DND-41 (cell line): ENCODE measurements at regions not wholly inside any gene's neighbourhood (a gene's known extent, or its start where the extent isn't known, plus 50 kb on each side); places are given as distances from the start of the nearest gene placed in this dataset.

Experiments
- ATAC-seq: fragments of 200-7000 bp; cut with Tn5 transposase; 3 replicates; pipeline ENCODE4 v1.9.1; 2021; ENCODE audit warnings: low read depth; ENCODE audit not compliant: insufficient read depth
- DNase-seq: peaks from one replicate; pipeline ENCODE4 v3.0.0-alpha.2; 2020
- H2AFZ ChIP-seq: 2 replicates; pipeline ENCODE4 v1.6.0; 2012; ENCODE audit warnings: low read depth, low read length
- H3K27ac ChIP-seq: 2 replicates; pipeline ENCODE4 v1.5.1; 2012; ENCODE audit warnings: low read length, inconsistent platforms
- H3K27me3 ChIP-seq: fragments of 200-600 bp; sonication (generic); 2 replicates; pipeline ENCODE4 v1.6.0; 2012; ENCODE audit warnings: low read length, mild to moderate bottlenecking, inconsistent platforms; ENCODE audit not compliant: insufficient read depth, poor library complexity
- H3K36me3 ChIP-seq: 2 replicates; pipeline ENCODE4 v1.5.1; 2012; ENCODE audit warnings: low read length, inconsistent platforms; ENCODE audit not compliant: insufficient read depth
- H3K4me1 ChIP-seq: 2 replicates; pipeline ENCODE4 v1.5.1; 2012; ENCODE audit warnings: mild to moderate bottlenecking, low read length; ENCODE audit not compliant: insufficient read depth
- H3K4me2 ChIP-seq: 2 replicates; pipeline ENCODE4 v1.6.0; 2012; ENCODE audit warnings: mild to moderate bottlenecking, moderate library complexity, low read length, inconsistent platforms; ENCODE audit not compliant: insufficient read depth
- H3K4me3 ChIP-seq, 2 experiments: fragments of 200-600 bp in 1 of 2; shearing (Covaris generic) in 1 of 2; 2 replicates each; pipeline ENCODE4 v1.5.1; 2012 to 2016; ENCODE audit warnings: inconsistent platforms in 2 of 2, low read length in 2 of 2, mild to moderate bottlenecking in 2 of 2, low read depth in 1 of 2, moderate library complexity in 1 of 2
- H3K79me2 ChIP-seq: 2 replicates; pipeline ENCODE4 v1.6.0; 2012; ENCODE audit warnings: low read length, inconsistent platforms; ENCODE audit not compliant: insufficient read depth
- H3K9ac ChIP-seq: 2 replicates; pipeline ENCODE4 v1.6.0; 2012; ENCODE audit warnings: low read depth, mild to moderate bottlenecking, inconsistent platforms, low read length, moderate library complexity
- H3K9me3 ChIP-seq: 2 replicates; pipeline ENCODE4 v1.5.1; 2012; ENCODE audit warnings: low read length, moderate library complexity, mild to moderate bottlenecking, inconsistent platforms; ENCODE audit not compliant: insufficient read depth, severe bottlenecking
- H4K20me1 ChIP-seq: 2 replicates; pipeline ENCODE4 v1.6.0; 2012; ENCODE audit warnings: low read length; ENCODE audit not compliant: insufficient read depth
- EZH2 ChIP-seq: IDR thresholded peaks from 3 replicates; pipeline ENCODE4 v1.6.1; 2012; ENCODE audit warnings: borderline replicate concordance, low read depth, mild to moderate bottlenecking, moderate library complexity, low read length, inconsistent platforms; ENCODE audit not compliant: severe bottlenecking
- TF ChIP-seq, protein P1 (sequence below): IDR thresholded peaks from 2 replicates; pipeline ENCODE4 v1.5.1; 2012; ENCODE audit warnings: borderline replicate concordance, low read length, moderate library complexity, mild to moderate bottlenecking; ENCODE audit not compliant: poor library complexity, severe bottlenecking; ENCODE audit errors: extremely low read depth

DNA sequence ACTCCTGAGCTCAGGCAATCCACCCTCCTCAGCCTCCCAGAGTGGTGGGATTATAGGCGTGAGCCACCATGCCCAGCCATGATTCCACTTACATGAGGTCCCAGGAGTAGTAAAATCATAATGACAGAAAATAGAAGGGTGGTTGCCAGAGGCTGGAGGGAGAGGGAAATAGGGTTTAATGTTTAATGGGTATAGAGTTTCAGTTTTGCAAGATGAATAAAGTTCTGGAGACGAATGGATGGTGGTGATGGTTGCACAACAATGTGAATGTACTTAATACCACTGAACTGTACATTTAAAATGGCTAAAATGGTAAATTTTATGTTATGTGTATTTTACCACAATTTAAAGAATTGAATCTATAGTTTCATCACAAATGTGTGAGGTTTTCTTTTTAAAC, 146.5 kb upstream of the ABCA1 start:
- Histone ChIP-seq H3K9ac (no peak overlapping the region), H3K4me2 (no peak overlapping the region), H3K4me1 (no peaks in the 10 kb centered on the region), H3K4me3 (no peak overlapping the region), H3K27ac (no peak overlapping the region), H3K79me2 (no peaks in the 10 kb centered on the region), H3K9me3 (no peaks in the 10 kb centered on the region), H4K20me1 (no peaks in the 10 kb centered on the region), H3K27me3 (no peaks in the 10 kb centered on the region), H2AFZ (no peak overlapping the region), H3K36me3 (no peaks in the 10 kb centered on the region)
- DNase-seq (no peak), ATAC-seq (no peak)
- no peak for TF ChIP-seq EZH2
- TF ChIP-seq, protein P1, sequence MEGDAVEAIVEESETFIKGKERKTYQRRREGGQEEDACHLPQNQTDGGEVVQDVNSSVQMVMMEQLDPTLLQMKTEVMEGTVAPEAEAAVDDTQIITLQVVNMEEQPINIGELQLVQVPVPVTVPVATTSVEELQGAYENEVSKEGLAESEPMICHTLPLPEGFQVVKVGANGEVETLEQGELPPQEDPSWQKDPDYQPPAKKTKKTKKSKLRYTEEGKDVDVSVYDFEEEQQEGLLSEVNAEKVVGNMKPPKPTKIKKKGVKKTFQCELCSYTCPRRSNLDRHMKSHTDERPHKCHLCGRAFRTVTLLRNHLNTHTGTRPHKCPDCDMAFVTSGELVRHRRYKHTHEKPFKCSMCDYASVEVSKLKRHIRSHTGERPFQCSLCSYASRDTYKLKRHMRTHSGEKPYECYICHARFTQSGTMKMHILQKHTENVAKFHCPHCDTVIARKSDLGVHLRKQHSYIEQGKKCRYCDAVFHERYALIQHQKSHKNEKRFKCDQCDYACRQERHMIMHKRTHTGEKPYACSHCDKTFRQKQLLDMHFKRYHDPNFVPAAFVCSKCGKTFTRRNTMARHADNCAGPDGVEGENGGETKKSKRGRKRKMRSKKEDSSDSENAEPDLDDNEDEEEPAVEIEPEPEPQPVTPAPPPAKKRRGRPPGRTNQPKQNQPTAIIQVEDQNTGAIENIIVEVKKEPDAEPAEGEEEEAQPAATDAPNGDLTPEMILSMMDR: no peak

DNA sequence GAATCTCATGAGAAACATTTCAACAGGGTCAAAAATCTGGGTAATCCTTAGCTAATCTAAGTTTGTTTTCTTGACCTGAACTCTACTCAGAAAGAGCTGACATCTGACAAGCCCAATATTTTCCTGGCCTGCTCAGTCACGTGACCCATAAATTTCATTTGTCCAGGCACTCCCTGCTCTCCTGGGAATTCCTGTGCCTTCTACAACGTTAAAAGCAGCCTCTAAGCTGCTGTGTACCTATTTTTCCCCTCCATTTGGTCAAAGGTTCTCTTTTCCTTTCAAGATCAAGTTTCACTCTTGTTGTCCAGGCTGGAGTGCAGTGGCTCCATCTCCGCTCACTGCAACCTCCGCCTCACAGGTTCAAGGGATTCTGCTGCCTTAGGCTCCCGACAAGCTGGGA, 148.8 kb upstream of the ABCA1 start:
- H4K20me1 ChIP-seq: no peaks in the 10 kb centered on the region
- TF ChIP-seq, protein P1: no peak
- TF ChIP-seq EZH2: no peak

DNA sequence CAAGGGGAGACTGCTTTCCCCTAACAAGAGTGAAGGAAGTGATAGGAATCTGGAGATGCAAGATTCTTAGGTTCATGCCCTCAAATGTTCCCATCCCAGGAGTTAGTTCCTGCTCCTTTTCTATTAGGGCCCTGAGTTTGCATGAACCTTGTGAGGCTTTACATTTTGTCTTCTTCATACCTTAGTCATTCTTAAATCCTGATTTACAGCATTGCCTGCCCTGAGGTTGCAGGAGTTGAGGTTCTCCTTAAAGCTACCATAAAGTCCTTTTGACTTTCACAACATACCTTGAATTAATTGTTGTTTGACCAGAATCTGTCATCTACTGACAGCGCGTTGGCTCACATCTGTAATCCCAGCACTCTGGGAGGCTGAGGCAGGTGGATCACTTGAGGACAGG, 151.5 kb upstream of the ABCA1 start:
- ATAC-seq: no peak

More for the DNA sequence above, 148.8 kb upstream of the ABCA1 start:
- H3K4me3 ChIP-seq: no peak overlapping the region
- H3K4me1 ChIP-seq: no peaks in the 10 kb centered on the region
- no peak overlapping the region for H3K9ac ChIP-seq
- no peaks in the 10 kb centered on the region for H3K9me3 ChIP-seq
- ATAC-seq (no peak), DNase-seq (no peak)
- no peak overlapping the region for H3K4me2 ChIP-seq
- no peaks in the 10 kb centered on the region for H3K36me3 ChIP-seq
- H2AFZ ChIP-seq: no peak overlapping the region
- H3K79me2 ChIP-seq: no peaks in the 10 kb centered on the region
- H3K27ac ChIP-seq: no peak overlapping the region
- no peaks in the 10 kb centered on the region for H3K27me3 ChIP-seq

More for the DNA sequence above, 151.5 kb upstream of the ABCA1 start:
- no peak overlapping the region for H2AFZ ChIP-seq
- H3K79me2 ChIP-seq: no peaks in the 10 kb centered on the region
- H3K36me3 ChIP-seq: no peaks in the 10 kb centered on the region
- no peaks in the 10 kb centered on the region for H3K27me3 ChIP-seq
- no peak overlapping the region for H3K27ac ChIP-seq
- no peak overlapping the region for H3K9ac ChIP-seq
- TF ChIP-seq, protein P1: no peak
- no peak for TF ChIP-seq EZH2
- H3K9me3 ChIP-seq: no peaks in the 10 kb centered on the region
- no peak for DNase-seq
- no peak overlapping the region for H3K4me2 ChIP-seq
- H3K4me1 ChIP-seq: no peaks in the 10 kb centered on the region
- H3K4me3 ChIP-seq: no peak overlapping the region
- H4K20me1 ChIP-seq: no peaks in the 10 kb centered on the region
